ENCODE measurements at regions not wholly inside any gene's neighbourhood (a gene's known extent, or its start where the extent isn't known, plus 50 kb on each side); places are given as distances from the start of the nearest gene placed in this dataset.

DNA sequence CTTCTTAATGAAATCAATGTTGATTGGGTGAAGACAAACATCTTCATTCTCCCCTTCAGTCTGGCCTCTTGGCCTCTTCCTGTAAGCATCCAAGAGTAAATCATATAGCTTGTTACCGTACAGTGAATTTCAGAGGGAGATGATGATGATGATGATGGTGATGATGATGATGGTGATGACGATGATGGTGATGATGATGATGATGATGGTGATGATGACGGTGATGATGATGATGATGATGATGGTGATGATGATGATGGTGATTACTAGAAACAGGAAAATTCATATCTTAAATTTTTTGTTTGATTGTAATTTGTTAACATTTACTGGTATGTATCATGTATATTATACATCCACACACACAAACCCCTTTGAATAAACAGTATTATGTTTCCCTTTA, 256.1 kb upstream of the PLSCR5 start (continued):
- TF ChIP-seq, protein P1, sequence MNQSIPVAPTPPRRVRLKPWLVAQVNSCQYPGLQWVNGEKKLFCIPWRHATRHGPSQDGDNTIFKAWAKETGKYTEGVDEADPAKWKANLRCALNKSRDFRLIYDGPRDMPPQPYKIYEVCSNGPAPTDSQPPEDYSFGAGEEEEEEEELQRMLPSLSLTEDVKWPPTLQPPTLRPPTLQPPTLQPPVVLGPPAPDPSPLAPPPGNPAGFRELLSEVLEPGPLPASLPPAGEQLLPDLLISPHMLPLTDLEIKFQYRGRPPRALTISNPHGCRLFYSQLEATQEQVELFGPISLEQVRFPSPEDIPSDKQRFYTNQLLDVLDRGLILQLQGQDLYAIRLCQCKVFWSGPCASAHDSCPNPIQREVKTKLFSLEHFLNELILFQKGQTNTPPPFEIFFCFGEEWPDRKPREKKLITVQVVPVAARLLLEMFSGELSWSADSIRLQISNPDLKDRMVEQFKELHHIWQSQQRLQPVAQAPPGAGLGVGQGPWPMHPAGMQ (IDR thresholded peaks at IDR 0.05; ENCODE audit: borderline replicate concordance): no peak
- TF ChIP-seq JUNB (IDR thresholded peaks at IDR 0.05) (no peak), NFXL1 (IDR thresholded peaks at IDR 0.05; ENCODE audit: borderline replicate concordance) (no peak), CREM (IDR thresholded peaks at IDR 0.05; ENCODE audit: low read depth) (no peak)

- no peak overlapping the region for H3K27ac ChIP-seq (ENCODE audit: control insufficient read depth, insufficient read depth)
- POLR2A ChIA-PET: no interaction called here
- no TSS peak for BruUV-seq (replicated peaks)
- SMC1A ChIA-PET (ENCODE audit: uncharacterized antibody, unreplicated experiment): no interaction called here
- no peak overlapping the region for H3K9ac ChIP-seq (ENCODE audit: control insufficient read depth, insufficient read depth, low read length)
- intact Hi-C loops (cut with micrococcal nuclease; ENCODE audit: unreplicated experiment) (no loop called here), in situ Hi-C loops (cut with MboI) (no loop called here)
- no peaks in the 10 kb centered on the region for H4K20me1 ChIP-seq (ENCODE audit: control insufficient read depth, insufficient read depth)
- H2AFZ ChIP-seq (ENCODE audit: control insufficient read depth, low read depth, low read length): no peak overlapping the region
- WGBS (ENCODE audit: insufficient coverage, insufficient replicate concordance, low lambda C conversion rate, missing lambda C conversion rate): 68% methylated on average over 4 of the region's 4 CpGs
- no peaks in the 10 kb centered on the region for H3K36me3 ChIP-seq (ENCODE audit: control insufficient read depth in 2 of 2, insufficient read depth in 2 of 2, low read length in 1 of 2)
- DNase-seq (ENCODE audit: low read depth, low spot score) (no peak), FAIRE-seq (no peak), ATAC-seq (no peak)
- no peaks in the 10 kb centered on the region for H3K4me1 ChIP-seq (ENCODE audit: control insufficient read depth, insufficient read depth, low read length)
- no peak overlapping the region for H3K4me3 ChIP-seq
- H3K27me3 ChIP-seq (replicated peaks in 1 of 2; ENCODE audit: control insufficient read depth in 2 of 2, insufficient read depth in 2 of 2, low read length in 1 of 2): no peaks in the 10 kb centered on the region
- CTCF ChIA-PET: no interaction called here
- H3K9me3 ChIP-seq (replicated peaks; ENCODE audit: control insufficient read depth, insufficient read depth, low read length): no peaks in the 10 kb centered on the region
- RAD21 ChIA-PET (ENCODE audit: unreplicated experiment): no interaction called here
- H3K79me2 ChIP-seq (ENCODE audit: control insufficient read depth, insufficient read depth, low read length): no peaks in the 10 kb centered on the region
- H3K4me2 ChIP-seq (ENCODE audit: control insufficient read depth, insufficient read depth): no peak overlapping the region
- TF ChIP-seq NR2F1 (conservative IDR thresholded peaks at IDR 0.05) (no peak), PRDM15 (CRISPR knock-in tag; IDR thresholded peaks at IDR 0.05) (no peak), STAT3 (IDR thresholded peaks at IDR 0.05; ENCODE audit: low read depth, low read length) (no peak), NFYA (IDR thresholded peaks at IDR 0.05; ENCODE audit: borderline replicate concordance, low read depth, low read length) (no peak), ZNF592 (IDR thresholded peaks at IDR 0.05) (no peak), IKZF1 (conservative IDR thresholded peaks at IDR 0.05) (no peak), KAT2A (conservative IDR thresholded peaks at IDR 0.05; ENCODE audit: control insufficient read depth, low read depth, low read length) (no peak)
- TF ChIP-seq, protein P1 (IDR thresholded peaks at IDR 0.05; ENCODE audit: borderline replicate concordance): no peak
Observed at GRCh38 chr3:146854523-146854922, 249.4 kb upstream of the PLSCR5 start.
